DMS153 treated with DMSO at 0.1 percent for 48 hours (cell line): ENCODE measurements at regions not wholly inside any gene's neighbourhood (a gene's known extent, or its start where the extent isn't known, plus 50 kb on each side); places are given as distances from the start of the nearest gene placed in this dataset.
"Not testable (repeated sequence)": the region's sequence is repeated elsewhere in the genome, so short reads cannot be mapped to it uniquely, and the experiment has no call there.

Source experiments
- DNase-seq: peaks from one replicate; lab custom pipeline; 2025; ENCODE audit not compliant: unreplicated experiment; lab: John Stamatoyannopoulos, UW

GRCh38 chr2:8609357-8609811 lies 72.5 kb upstream of the ID2 start:
- DNase-seq = no peak

DNA sequence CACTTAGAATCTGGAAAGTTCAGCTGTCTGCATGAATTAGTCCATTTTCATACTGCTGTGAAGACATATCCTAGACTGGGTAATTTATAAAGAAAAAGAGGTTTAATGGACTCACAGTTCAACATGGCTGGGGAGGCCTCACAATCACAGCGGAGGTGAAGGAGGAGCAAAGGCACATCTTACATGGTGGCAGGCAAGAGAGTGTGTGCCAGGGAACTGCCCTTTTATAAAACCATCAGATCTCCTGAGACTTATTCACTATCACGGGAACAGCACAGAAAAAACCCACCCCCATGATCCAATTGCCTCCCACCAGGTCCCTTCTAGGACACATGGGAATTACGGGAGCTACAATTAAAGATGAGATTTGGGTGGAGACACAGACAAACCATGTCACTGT lies 71.1 kb upstream of the ID2 start:
- not testable (repeated sequence) for DNase-seq

- DNase-seq = no peak
Observed at GRCh38 chr2:8611246-8611645, 70.6 kb upstream of the ID2 start.

GRCh38 chr2:8611700-8612099 lies 70.2 kb upstream of the ID2 start:
- no peak for DNase-seq

DNA sequence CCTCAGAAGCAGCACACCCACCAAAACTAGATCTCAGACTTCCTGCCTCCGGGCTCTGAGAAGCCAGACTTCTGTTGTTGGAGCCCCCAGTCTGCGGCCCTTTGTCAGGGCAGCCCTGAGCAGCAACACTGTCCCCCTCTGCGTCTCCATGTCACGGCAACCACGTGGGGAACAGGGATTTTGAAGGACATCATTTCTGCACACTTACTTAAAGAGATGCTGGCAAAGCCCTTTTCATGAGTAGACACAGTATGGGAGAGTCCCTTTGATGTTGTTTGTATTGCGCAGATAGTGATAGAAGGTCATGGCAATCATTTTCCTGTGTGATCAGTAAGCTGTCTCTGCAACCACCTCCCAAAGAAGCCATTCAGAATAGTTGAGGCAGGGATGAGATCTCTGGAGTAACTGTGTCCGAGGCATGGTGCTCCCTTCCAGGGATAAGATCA lies 69.1 kb upstream of the ID2 start:
- no peak for DNase-seq

- not testable (repeated sequence) for DNase-seq
Observed at GRCh38 chr2:8613207-8613999, 68.5 kb upstream of the ID2 start.

- no peak for DNase-seq
Observed at GRCh38 chr2:8614646-8615045, 67.2 kb upstream of the ID2 start.

GRCh38 chr2:8615252-8615575 lies 66.6 kb upstream of the ID2 start:
- DNase-seq = no peak

DNA sequence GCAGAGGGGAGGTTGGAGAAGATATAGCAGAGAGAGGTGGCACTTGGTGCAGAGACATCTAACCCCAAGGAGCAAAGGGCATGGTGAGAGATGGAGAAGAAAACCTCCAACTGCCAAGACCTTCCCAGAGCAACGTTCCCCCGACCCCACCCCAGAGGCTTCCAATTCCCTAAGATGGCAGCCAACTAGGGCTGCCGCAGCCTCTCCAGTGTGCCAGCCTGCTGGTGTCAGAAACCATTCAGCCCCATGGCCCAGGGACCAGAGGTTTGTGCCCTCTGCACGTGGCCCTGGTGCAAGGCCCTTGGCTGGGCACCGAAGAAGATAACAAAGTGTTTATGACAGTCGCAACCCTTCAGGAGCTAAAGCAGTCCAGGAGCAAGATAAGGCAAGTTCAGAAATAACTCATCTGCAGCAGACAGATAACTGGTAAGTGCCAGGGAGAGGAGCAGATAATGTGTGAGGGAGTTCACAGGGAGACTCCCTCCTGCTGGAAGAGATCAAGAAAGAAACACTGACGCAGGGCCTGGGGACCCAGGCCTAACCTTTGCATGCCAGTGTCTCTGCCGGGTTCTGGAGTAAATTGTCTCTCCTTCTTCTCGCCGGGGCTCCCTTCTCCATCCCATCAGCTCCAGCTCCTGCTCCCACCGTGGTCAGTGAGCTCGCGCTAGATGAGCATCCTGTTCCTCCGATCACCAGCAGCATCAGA lies 66.1 kb upstream of the ID2 start:
- no peak for DNase-seq

- no peak for DNase-seq
Observed at GRCh38 chr2:8617048-8617447, 64.8 kb upstream of the ID2 start.

DNA sequence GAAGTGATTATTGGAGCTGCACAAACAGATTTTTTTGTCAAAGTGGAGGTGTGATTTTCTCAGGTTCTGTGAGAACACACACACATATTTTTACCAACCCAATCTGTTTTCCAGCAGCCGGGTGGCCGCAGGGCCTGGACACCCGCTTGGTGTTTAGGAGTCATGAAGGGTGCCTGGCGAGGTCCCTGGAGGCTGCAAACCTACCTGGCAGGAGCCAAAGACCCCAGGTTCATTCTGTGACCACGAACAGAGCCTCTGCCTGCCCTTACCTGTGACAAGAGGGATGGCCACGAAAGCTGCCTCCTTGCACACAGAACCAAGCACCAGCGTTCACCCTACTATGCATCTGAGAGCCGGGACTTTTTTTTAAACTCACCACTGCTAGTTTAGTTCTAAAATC lies 64.3 kb upstream of the ID2 start:
- no peak for DNase-seq

GRCh38 chr2:8619071-8619470 lies 62.8 kb upstream of the ID2 start:
- DNase-seq = no peak

DNA sequence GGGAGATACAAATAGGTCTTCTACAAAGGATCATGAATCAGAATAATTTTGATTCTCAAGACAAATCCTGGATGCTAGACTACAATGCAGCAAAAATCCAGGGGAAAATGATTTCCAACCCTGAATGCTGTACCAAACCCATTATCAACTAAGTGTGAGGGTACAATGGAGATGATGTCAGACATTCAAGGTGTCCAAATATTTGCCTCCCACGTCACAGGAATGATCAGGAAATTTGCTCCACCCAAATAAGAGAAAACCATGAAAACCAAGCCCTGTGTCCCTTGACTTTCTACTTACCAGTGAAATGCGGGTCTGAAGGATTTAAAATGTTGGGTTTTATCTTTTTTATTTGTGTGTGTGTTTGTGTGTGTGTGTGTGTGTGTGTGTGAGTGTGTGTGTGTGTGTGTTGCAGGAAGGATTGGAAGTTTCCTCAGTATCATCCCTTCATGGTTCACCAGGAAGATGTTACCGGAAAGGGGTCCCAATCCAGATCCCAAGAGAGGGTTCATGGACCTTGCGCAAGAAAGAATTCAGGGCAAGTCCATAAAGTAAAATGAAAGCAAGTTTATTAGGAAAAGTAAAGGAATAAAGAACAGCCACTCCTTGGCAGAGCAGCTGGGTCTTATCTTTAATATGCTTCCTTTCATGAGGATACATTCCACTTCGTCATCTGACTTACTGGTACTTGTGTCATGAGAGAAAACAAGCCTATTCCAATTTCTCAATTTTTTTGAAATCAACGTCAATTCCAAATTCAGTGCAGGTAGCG lies 61.1 kb upstream of the ID2 start:
- DNase-seq = no peak

GRCh38 chr2:8622199-8622911 lies 59.5 kb upstream of the ID2 start:
- DNase-seq = no peak

- no peak for DNase-seq
Observed at GRCh38 chr2:8622924-8623465, 58.9 kb upstream of the ID2 start.

GRCh38 chr2:8623576-8623957 lies 58.3 kb upstream of the ID2 start:
- DNase-seq = no peak

- no peak for DNase-seq
Observed at GRCh38 chr2:8623958-8624591, 57.8 kb upstream of the ID2 start.

DNA sequence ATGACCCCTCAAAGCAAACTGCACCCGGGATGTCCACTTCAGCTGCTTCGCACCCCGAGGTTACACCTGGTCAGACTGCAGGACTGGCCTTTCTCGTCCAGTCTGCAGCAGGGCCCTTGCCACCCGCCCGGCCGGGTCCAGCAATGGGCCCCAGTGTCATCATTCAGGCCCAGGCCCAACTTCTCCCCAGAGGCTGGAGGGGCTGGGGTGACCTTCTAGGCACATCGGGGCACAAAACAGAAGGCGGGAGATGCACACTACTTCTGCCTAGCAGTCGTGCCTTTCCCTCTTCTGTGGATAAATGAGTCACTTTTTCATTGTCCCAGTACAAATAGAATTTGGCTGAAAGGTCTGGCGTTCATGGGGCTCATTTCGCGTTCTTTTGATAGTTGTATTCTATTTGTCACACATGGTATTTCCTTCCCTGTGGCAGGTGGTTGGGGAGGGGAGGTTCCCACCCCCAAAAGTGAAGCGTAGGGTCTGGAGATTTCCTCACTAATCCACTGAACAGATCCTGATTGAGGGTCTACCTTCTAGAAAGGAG lies 56.9 kb upstream of the ID2 start:
- DNase-seq = no peak

- no peak for DNase-seq
Observed at GRCh38 chr2:8625399-8626300, 56.2 kb upstream of the ID2 start.
